ENCODE measurements at regions not wholly inside any gene's neighbourhood (a gene's known extent, or its start where the extent isn't known, plus 50 kb on each side); places are given as distances from the start of the nearest gene placed in this dataset.

DNA sequence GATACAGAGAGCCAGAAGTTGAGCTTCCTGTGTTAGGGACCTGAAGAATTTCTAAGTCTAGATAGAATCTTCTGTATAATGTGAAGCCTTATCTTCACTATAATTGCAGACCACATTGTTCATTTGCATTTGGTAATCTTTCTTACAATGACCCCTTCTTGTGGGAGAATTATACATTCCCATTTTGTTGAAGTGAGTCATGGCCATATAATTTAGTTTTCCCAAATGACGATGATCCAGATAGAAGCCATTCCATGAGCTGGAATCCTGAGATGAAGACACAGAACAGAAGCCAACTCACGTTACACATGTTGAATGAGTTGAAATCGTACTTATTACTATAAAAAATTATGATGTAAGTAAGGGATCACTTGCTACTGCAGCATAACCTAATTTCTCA lies 187.8 kb downstream of the TUSC7 start:
- Histone ChIP-seq H3K4me1 (ENCODE audit: control insufficient read depth in 2 of 3, insufficient read depth in 2 of 3, low read depth in 1 of 3, low read length in 3 of 3) (no peaks in the 10 kb centered on the region), H3K9ac (ENCODE audit: low read length in 3 of 3) (no peak overlapping the region), H3K9me3 (ENCODE audit: control insufficient read depth in 2 of 3, insufficient read depth in 1 of 3, low read length in 3 of 3) (no peaks in the 10 kb centered on the region), H3K27ac (ENCODE audit: low read depth in 2 of 2, low read length in 2 of 2) (no peak overlapping the region), H3K4me3 (ENCODE audit: low read length in 3 of 3) (no peak overlapping the region), H3K36me3 (ENCODE audit: control insufficient read depth in 2 of 3, insufficient read depth in 3 of 3, low read length in 3 of 3) (no peaks in the 10 kb centered on the region), H3K27me3 (ENCODE audit: control insufficient read depth, insufficient read depth, low read length) (no peaks in the 10 kb centered on the region)
- DNase-seq (no peak), FAIRE-seq (no peak)
- intact Hi-C loops (cut with DNase I): no loop called here
- TF ChIP-seq, protein P1, sequence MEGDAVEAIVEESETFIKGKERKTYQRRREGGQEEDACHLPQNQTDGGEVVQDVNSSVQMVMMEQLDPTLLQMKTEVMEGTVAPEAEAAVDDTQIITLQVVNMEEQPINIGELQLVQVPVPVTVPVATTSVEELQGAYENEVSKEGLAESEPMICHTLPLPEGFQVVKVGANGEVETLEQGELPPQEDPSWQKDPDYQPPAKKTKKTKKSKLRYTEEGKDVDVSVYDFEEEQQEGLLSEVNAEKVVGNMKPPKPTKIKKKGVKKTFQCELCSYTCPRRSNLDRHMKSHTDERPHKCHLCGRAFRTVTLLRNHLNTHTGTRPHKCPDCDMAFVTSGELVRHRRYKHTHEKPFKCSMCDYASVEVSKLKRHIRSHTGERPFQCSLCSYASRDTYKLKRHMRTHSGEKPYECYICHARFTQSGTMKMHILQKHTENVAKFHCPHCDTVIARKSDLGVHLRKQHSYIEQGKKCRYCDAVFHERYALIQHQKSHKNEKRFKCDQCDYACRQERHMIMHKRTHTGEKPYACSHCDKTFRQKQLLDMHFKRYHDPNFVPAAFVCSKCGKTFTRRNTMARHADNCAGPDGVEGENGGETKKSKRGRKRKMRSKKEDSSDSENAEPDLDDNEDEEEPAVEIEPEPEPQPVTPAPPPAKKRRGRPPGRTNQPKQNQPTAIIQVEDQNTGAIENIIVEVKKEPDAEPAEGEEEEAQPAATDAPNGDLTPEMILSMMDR (IDR thresholded peaks at IDR 0.05; ENCODE audit: borderline replicate concordance, extremely low read depth, insufficient read depth): no peak

DNA sequence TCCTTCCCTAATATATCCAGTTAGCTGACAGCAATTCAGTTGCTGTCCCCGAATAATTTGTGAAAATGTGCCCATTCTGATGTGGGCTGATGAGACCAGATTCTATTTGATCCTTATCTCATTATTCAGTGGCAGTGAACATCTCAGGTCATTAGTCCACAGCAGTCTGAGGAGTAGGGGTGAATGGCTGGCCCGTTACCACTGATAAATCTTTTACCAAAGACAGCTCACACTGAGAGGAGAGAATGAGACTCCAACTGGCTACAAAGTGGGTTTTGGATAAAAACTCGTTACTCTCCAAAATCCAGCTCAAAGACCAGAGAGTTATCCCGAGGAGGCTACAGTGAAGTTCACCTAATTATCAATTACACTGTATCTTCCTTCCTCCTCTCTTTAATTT lies 189.7 kb downstream of the TUSC7 start:
- no peak for FAIRE-seq
- no peak for DNase-seq
- Histone ChIP-seq H3K36me3 (ENCODE audit: control insufficient read depth in 2 of 3, insufficient read depth in 3 of 3, low read length in 3 of 3) (no peaks in the 10 kb centered on the region), H3K27ac (ENCODE audit: low read depth in 2 of 2, low read length in 2 of 2) (no peak overlapping the region), H3K27me3 (ENCODE audit: control insufficient read depth, insufficient read depth, low read length) (no peaks in the 10 kb centered on the region), H3K9ac (ENCODE audit: low read length in 3 of 3) (no peak overlapping the region), H3K4me1 (ENCODE audit: control insufficient read depth in 2 of 3, insufficient read depth in 2 of 3, low read depth in 1 of 3, low read length in 3 of 3) (no peaks in the 10 kb centered on the region), H3K9me3 (ENCODE audit: control insufficient read depth in 2 of 3, insufficient read depth in 1 of 3, low read length in 3 of 3) (no peaks in the 10 kb centered on the region), H3K4me3 (ENCODE audit: low read length in 3 of 3) (no peak overlapping the region)
- intact Hi-C loops (cut with DNase I): no loop called here
- TF ChIP-seq, protein P1 (IDR thresholded peaks at IDR 0.05; ENCODE audit: borderline replicate concordance, extremely low read depth, insufficient read depth): no peak

DNA sequence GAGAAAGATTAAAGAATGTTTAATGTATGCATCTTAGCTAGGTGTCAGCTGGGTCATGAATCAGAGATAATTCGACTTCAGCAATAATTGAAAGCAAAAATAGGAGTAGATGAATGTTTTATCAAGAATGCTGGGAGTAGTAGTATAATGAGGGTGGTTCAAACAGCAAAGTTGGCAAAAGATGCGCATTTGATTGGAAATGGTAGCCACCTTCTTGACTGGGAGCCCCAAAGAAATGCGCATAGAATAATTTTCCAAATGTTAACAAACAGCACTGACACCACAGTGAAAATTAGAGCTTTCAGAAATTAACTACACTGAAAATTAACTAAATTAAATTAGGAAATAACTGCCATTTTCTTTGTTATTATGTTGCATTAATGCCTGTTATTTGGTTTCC lies 195.8 kb downstream of the TUSC7 start:
- Histone ChIP-seq H3K4me1 (ENCODE audit: control insufficient read depth in 2 of 3, insufficient read depth in 2 of 3, low read depth in 1 of 3, low read length in 3 of 3) (no peaks in the 10 kb centered on the region), H3K9ac (ENCODE audit: low read length in 3 of 3) (no peak overlapping the region), H3K27me3 (ENCODE audit: control insufficient read depth, insufficient read depth, low read length) (no peaks in the 10 kb centered on the region), H3K27ac (ENCODE audit: low read depth in 2 of 2, low read length in 2 of 2) (no peak overlapping the region), H3K9me3 (ENCODE audit: control insufficient read depth in 2 of 3, insufficient read depth in 1 of 3, low read length in 3 of 3) (no peaks in the 10 kb centered on the region), H3K4me3 (ENCODE audit: low read length in 3 of 3) (no peak overlapping the region), H3K36me3 (ENCODE audit: control insufficient read depth in 2 of 3, insufficient read depth in 3 of 3, low read length in 3 of 3) (no peaks in the 10 kb centered on the region)
- no peak for DNase-seq
- no peak for FAIRE-seq
- TF ChIP-seq, protein P1 (IDR thresholded peaks at IDR 0.05; ENCODE audit: borderline replicate concordance, extremely low read depth, insufficient read depth): no peak
- intact Hi-C loops (cut with DNase I): no loop called here

DNA sequence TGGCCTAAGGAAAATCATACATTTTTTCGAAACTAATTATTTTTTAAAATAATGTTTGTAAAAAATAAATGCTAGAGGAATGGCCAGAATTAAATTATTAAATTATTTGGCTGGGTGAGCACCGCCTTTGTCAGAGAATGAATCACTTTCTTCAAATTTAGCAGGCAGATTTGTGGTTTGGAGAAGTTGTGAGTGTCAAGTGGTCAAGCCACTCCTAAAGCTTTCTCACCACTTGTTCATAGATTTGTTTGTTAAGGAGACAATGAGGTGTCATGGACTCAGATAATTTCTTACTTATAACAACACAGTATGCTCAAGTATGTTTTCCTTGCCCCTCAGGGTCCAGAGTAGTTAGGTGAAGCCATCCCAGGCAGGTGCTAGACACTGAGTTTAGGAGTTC lies 196.2 kb downstream of the TUSC7 start:
- H3K9ac ChIP-seq (ENCODE audit: low read length in 3 of 3): no peak overlapping the region
- H3K27ac ChIP-seq (ENCODE audit: low read depth in 2 of 2, low read length in 2 of 2): no peak overlapping the region
- intact Hi-C loops (cut with DNase I): no loop called here
- FAIRE-seq (no peak), DNase-seq (no peak)
- no peaks in the 10 kb centered on the region for H3K27me3 ChIP-seq (ENCODE audit: control insufficient read depth, insufficient read depth, low read length)
- TF ChIP-seq, protein P1 (IDR thresholded peaks at IDR 0.05; ENCODE audit: borderline replicate concordance, extremely low read depth, insufficient read depth): no peak
- H3K36me3 ChIP-seq (ENCODE audit: control insufficient read depth in 2 of 3, insufficient read depth in 3 of 3, low read length in 3 of 3): no peaks in the 10 kb centered on the region
- no peaks in the 10 kb centered on the region for H3K9me3 ChIP-seq (ENCODE audit: control insufficient read depth in 2 of 3, insufficient read depth in 1 of 3, low read length in 3 of 3)
- no peaks in the 10 kb centered on the region for H3K4me1 ChIP-seq (ENCODE audit: control insufficient read depth in 2 of 3, insufficient read depth in 2 of 3, low read depth in 1 of 3, low read length in 3 of 3)
- H3K4me3 ChIP-seq (ENCODE audit: low read length in 3 of 3): no peak overlapping the region

Measured in kidney (tissue), 13 donors.